Liver (tissue), 3 donors: ENCODE measurements at regions not wholly inside any gene's neighbourhood (a gene's known extent, or its start where the extent isn't known, plus 50 kb on each side); places are given as distances from the start of the nearest gene placed in this dataset.

ENCODE experiments used
- CTCF ChIP-seq: fragments of 150-350 bp; IDR thresholded peaks from 2 replicates; pipeline ENCODE4 v1.5.1; 2017; ENCODE audit warnings: improper control_type of control experiment, low read depth, low read length; ENCODE audit not compliant: missing input control
- RXRA ChIP-seq, 2 donors: IDR thresholded peaks; 2 replicates each; pipeline ENCODE4 v1.6.1; 2017 to 2018; ENCODE audit warnings: antibody characterized with exemption in 2 of 2, mild to moderate bottlenecking in 1 of 2
- SP1 ChIP-seq: IDR thresholded peaks from 2 replicates; pipeline ENCODE4 v1.6.1; 2018; ENCODE audit warnings: antibody characterized with exemption, mild to moderate bottlenecking
- donor health status: healthy.
- donor health status: healthy.

GRCh38 chr18:25827961-25828561 is 262.4 kb downstream of the SS18 start:
- no peak for TF ChIP-seq CTCF
- no peak for TF ChIP-seq RXRA (IDR thresholded peaks at IDR 0.05)
- TF ChIP-seq SP1: no peak
